ENCODE measurements at regions not wholly inside any gene's neighbourhood (a gene's known extent, or its start where the extent isn't known, plus 50 kb on each side); places are given as distances from the start of the nearest gene placed in this dataset.

- no peak for TF ChIP-seq SRF (IDR thresholded peaks at IDR 0.05; ENCODE audit: low read depth)
- TF ChIP-seq EZH2phosphoT487 (IDR thresholded peaks at IDR 0.05; ENCODE audit: borderline replicate concordance) = no peak
- no peak for TF ChIP-seq REST (IDR thresholded peaks at IDR 0.05; ENCODE audit: low read depth)
Observed at GRCh38 chr1:147414505-147415163, 126.7 kb upstream of the BCL9 start (continued).

GRCh38 chr1:147417024-147417423 lies 124.3 kb upstream of the BCL9 start:
- CTCF ChIA-PET = no interaction called here
- no peaks in the 10 kb centered on the region for H3K36me3 ChIP-seq (ENCODE audit: control insufficient read depth in 1 of 2, insufficient read depth in 2 of 2, low read length in 2 of 2)
- RAD21 ChIA-PET (ENCODE audit: low non-redundant PET in 1 of 2, low total read pairs in 2 of 2, uncharacterized antibody in 2 of 2, unreplicated experiment in 2 of 2) = no interaction called here
- ATAC-seq = no peak
- H3K4me3 ChIP-seq (replicated peaks in 1 of 2; ENCODE audit: low read depth in 1 of 2, low read length in 2 of 2) = no peak overlapping the region
- no peaks in the 10 kb centered on the region for H3K4me1 ChIP-seq (ENCODE audit: control insufficient read depth in 1 of 2, insufficient read depth in 2 of 2, low read length in 2 of 2)
- no peaks in the 10 kb centered on the region for H3K9me3 ChIP-seq (ENCODE audit: control insufficient read depth in 1 of 2, insufficient read depth in 1 of 2, low read depth in 1 of 2, low read length in 2 of 2)
- no TSS peak for BruUV-seq (replicated peaks)
- no peak overlapping the region for H3K27ac ChIP-seq (ENCODE audit: low read depth, low read length)
- no peak overlapping the region for H2AFZ ChIP-seq (ENCODE audit: low read depth, low read length, poor library complexity, severe bottlenecking)
- intact Hi-C loops (cut with micrococcal nuclease) = no loop called here
- no peaks in the 10 kb centered on the region for H4K20me1 ChIP-seq (ENCODE audit: insufficient read depth)
- H3K9me2 ChIP-seq (ENCODE audit: insufficient read depth) = no peaks in the 10 kb centered on the region
- no peaks in the 10 kb centered on the region for H3K27me3 ChIP-seq (ENCODE audit: insufficient read depth, low read length)
- no peak overlapping the region for H3K4me2 ChIP-seq (ENCODE audit: low read length)
- no peak overlapping the region for H3K9ac ChIP-seq (ENCODE audit: low read length)
- H3K79me2 ChIP-seq (ENCODE audit: insufficient read depth, low read length) = no peaks in the 10 kb centered on the region
- POLR2A ChIA-PET = no interaction called here
- no peak for DNase-seq (ENCODE audit: low read depth, low spot score)
- TF ChIP-seq JUND (IDR thresholded peaks at IDR 0.05) = no peak
- no peak for TF ChIP-seq REST (IDR thresholded peaks at IDR 0.05; ENCODE audit: low read depth)
- no peak for TF ChIP-seq ZNF274 (IDR thresholded peaks at IDR 0.05; ENCODE audit: low read depth, low read length)
- TF ChIP-seq ATF3 (IDR thresholded peaks at IDR 0.05) = no peak
- no peak for TF ChIP-seq YY1 (IDR thresholded peaks at IDR 0.05; ENCODE audit: extremely low read depth, insufficient replicate concordance, low read depth, low read length)
- TF ChIP-seq EZH2 (IDR thresholded peaks at IDR 0.05) = no peak
- TF ChIP-seq ZBTB33 (IDR thresholded peaks at IDR 0.05; ENCODE audit: extremely low read depth, insufficient replicate concordance, low read length) = no peak
- no peak for TF ChIP-seq POLR2AphosphoS5 (IDR thresholded peaks at IDR 0.05; ENCODE audit: low read depth, low read length)
- no peak for TF ChIP-seq SIN3A (IDR thresholded peaks at IDR 0.05; ENCODE audit: low read depth)
- TF ChIP-seq EGR1 (IDR thresholded peaks at IDR 0.05; ENCODE audit: low read depth) = no peak
- TF ChIP-seq FOSL1 (IDR thresholded peaks at IDR 0.05; ENCODE audit: low read depth) = no peak
